IPS-15b (cell line): ENCODE measurements at regions not wholly inside any gene's neighbourhood (a gene's known extent, or its start where the extent isn't known, plus 50 kb on each side); places are given as distances from the start of the nearest gene placed in this dataset.

Source experiments
- H3K27me3 ChIP-seq: one replicate; pipeline ENCODE4 v1.6.1; 2013; ENCODE audit warnings: low read length; ENCODE audit not compliant: control insufficient read depth, insufficient read depth
- H3K36me3 ChIP-seq: one replicate; pipeline ENCODE4 v1.6.1; 2013; ENCODE audit warnings: low read length; ENCODE audit not compliant: control insufficient read depth, insufficient read depth
- H3K4me1 ChIP-seq: one replicate; pipeline ENCODE4 v1.6.1; 2013; ENCODE audit warnings: mild to moderate bottlenecking, low read length; ENCODE audit not compliant: control insufficient read depth, insufficient read depth
- H3K4me3 ChIP-seq: one replicate; pipeline ENCODE4 v1.5.1; 2013; ENCODE audit warnings: low read depth, low read length
- H3K9ac ChIP-seq: one replicate; pipeline ENCODE4 v1.6.1; 2013; ENCODE audit warnings: low read depth, mild to moderate bottlenecking, low read length
- H3K9me3 ChIP-seq: one replicate; pipeline ENCODE4 v1.6.1; 2013; ENCODE audit warnings: mild to moderate bottlenecking, low read length; ENCODE audit not compliant: control insufficient read depth, insufficient read depth

DNA sequence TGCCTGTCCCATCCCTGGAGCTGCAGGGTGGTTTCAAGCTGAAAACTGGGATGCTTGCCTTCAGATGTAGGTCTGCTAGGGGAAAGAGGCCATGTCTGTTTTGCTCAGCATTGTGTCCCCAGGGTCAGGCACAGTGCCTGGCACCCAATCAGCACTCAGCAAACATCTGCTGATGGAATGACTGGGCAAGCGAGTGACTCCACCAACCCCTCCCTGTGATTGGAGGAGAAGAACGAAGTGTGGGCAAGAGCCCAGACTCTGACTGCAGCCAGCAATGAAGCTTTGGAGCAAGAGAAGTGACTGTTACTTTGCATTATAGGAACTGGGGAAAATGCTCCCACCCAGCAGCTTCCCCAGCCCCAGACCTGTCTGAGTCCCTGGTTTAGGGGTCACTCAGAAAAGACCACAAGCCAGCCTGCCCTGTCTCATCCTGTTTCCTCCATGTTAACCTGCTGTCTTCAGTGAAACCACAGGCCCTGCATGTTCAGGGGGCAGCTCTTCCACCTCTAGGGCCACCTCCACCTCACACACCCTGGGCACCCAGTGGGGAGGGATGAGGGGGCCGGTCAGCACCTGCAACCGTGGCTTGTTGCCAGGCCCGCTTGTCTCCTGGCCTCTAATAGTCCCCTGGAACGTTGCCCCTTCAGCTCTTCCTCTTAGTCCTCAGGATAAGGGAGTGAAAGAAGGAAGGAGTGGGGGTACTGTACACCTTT, 147.4 kb downstream of the TRIM29 start:
- Histone ChIP-seq H3K4me3 (no peak overlapping the region), H3K36me3 (no peaks in the 10 kb centered on the region), H3K4me1 (no peaks in the 10 kb centered on the region), H3K27me3 (peaks cover 3% of the 10 kb centered on the region), H3K9ac (no peak overlapping the region), H3K9me3 (no peaks in the 10 kb centered on the region)

DNA sequence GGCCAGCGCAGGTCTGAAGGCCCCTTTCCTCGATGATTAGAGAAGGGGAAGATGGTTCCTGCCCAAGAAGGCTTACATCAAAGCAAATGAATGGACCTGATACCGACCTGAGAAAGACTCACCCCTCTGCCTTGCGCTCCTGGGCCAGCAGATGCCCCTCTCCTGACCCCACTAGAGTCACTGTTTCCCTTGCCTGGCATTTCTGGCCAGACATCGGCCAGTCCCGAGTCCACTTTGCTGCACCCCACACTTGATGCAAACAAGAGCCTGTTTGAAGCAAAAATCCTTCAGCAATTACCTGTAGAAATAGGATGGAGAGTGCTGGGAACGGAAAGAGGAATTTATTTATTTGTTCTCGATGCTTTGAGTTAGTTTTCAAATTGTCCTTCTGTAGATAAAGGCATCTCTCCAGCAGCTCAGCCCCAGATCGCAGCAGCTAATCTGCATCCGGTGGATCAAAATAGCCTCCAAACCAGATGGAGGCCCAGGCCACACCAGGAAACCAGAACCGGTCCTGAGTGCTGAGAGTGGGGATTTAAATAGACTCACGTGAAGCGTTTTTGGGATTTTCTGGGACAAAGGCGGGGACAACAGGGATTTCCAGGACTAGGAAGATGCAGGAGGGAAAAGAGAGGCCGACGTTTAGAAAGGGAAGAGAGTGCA, 148.6 kb downstream of the TRIM29 start:
- H3K36me3 ChIP-seq, result no peaks in the 10 kb centered on the region
- peaks cover 3% of the 10 kb centered on the region for H3K27me3 ChIP-seq
- H3K4me3 ChIP-seq, result no peak overlapping the region
- H3K9ac ChIP-seq, result no peak overlapping the region
- H3K4me1 ChIP-seq, result no peaks in the 10 kb centered on the region
- H3K9me3 ChIP-seq, result no peaks in the 10 kb centered on the region

DNA sequence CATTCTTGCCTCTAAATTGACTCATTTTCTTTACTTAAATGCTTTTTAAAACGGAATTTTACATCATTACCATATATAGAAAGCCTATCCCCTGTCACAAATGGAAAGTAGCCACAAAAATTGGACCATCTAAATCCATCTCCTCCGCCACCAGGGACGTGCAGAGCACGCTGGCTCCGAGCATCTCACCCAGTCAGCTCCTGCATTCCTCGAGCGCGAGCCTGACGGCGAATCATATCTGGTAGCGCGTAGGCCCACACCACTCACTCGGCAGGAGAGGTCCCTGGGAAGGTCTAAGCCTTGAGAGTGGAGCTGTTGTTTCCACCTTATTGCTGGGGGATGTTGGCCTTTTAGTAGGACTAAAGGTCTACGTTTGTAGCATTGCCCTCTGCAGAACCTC, 152.4 kb downstream of the TRIM29 start:
- H3K4me3 ChIP-seq, result no peak overlapping the region
- H3K27me3 ChIP-seq, result peaks cover 5% of the 10 kb centered on the region
- no peaks in the 10 kb centered on the region for H3K4me1 ChIP-seq
- H3K9me3 ChIP-seq, result no peaks in the 10 kb centered on the region
- no peak overlapping the region for H3K9ac ChIP-seq
- no peaks in the 10 kb centered on the region for H3K36me3 ChIP-seq

GRCh38 chr11:119983816-119984215, 154.1 kb downstream of the TRIM29 start:
- Histone ChIP-seq H3K9me3 (no peaks in the 10 kb centered on the region), H3K36me3 (no peaks in the 10 kb centered on the region), H3K4me1 (no peaks in the 10 kb centered on the region), H3K9ac (no peak overlapping the region), H3K27me3 (peaks cover 5% of the 10 kb centered on the region), H3K4me3 (no peak overlapping the region)

DNA sequence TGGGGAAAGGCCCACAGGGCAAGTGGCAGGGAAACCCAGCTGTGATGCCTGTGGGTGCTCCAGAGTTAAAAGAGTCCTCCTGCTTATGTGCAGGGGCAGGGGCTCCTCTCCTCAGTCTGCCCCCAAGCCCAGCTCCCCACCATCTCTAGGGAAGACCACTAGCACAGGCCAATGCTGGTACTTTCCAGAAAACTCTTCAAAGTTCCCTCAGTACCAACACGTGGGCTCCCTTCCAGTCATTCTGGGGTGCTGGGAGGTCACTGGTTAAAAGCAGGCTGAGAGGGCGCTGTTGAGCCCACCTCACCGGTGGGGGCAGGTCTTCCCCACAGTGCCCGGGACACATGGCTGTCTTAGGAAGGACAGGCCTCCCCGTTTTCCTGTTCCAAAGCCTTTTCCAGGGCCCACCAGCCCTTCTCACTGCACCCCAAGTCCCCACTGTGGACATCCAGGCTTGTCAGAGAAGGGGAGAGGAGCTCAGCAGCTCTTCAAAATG, 154.6 kb downstream of the TRIM29 start:
- Histone ChIP-seq H3K27me3 (peaks cover 5% of the 10 kb centered on the region), H3K9me3 (no peaks in the 10 kb centered on the region), H3K4me3 (no peak overlapping the region), H3K4me1 (no peaks in the 10 kb centered on the region), H3K9ac (no peak overlapping the region), H3K36me3 (no peaks in the 10 kb centered on the region)

DNA sequence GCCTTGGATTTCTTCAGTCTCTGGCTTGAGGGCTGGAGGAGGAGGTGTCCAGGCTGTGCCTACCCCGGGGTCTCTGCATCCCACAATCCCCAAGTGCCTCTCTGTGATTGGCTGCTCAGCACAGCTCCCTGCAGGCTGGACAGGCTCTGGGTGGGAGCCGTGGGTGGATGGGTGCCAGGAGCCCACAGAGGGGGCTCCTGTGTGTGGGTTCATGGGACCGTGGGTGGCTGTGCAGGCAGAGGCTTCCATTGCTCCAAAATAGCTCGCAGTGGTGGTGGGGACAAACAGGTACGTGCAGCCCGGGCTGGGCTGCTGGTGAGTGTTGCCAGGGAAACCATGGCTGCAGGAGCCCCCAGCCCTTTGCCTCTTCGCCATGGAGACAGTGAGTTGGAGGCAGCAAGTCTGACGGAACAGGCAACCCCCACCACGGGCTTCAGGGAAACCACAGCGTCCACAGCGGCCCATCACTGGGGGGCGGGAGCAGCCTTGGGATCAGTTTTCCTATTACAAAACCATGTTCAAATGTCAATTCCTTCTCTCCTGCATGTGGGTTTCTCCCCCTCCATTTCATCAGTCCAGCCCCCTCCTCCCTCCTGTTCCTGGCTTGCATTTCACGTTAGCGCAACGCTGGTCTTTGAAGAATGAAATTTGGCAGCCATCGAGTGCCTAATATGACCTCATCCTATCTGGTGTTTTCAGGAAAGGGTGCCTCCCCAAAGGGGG, 155.2 kb downstream of the TRIM29 start:
- Histone ChIP-seq H3K4me1 (no peaks in the 10 kb centered on the region), H3K4me3 (no peak overlapping the region), H3K9ac (no peak overlapping the region), H3K9me3 (no peaks in the 10 kb centered on the region), H3K27me3 (peaks cover 4% of the 10 kb centered on the region), H3K36me3 (no peaks in the 10 kb centered on the region)

GRCh38 chr11:119980431-119980830, 157.5 kb downstream of the TRIM29 start:
- Histone ChIP-seq H3K36me3 (no peaks in the 10 kb centered on the region), H3K9me3 (no peaks in the 10 kb centered on the region), H3K4me1 (no peaks in the 10 kb centered on the region), H3K4me3 (no peak overlapping the region), H3K27me3 (peaks cover 5% of the 10 kb centered on the region), H3K9ac (no peak overlapping the region)

- no peak overlapping the region for H3K9ac ChIP-seq
- H3K4me1 ChIP-seq, result no peaks in the 10 kb centered on the region
- H3K9me3 ChIP-seq, result no peaks in the 10 kb centered on the region
- H3K36me3 ChIP-seq, result no peaks in the 10 kb centered on the region
- no peak overlapping the region for H3K4me3 ChIP-seq
- peaks cover 9% of the 10 kb centered on the region for H3K27me3 ChIP-seq
Observed at GRCh38 chr11:119979701-119980100, 158.2 kb downstream of the TRIM29 start.

DNA sequence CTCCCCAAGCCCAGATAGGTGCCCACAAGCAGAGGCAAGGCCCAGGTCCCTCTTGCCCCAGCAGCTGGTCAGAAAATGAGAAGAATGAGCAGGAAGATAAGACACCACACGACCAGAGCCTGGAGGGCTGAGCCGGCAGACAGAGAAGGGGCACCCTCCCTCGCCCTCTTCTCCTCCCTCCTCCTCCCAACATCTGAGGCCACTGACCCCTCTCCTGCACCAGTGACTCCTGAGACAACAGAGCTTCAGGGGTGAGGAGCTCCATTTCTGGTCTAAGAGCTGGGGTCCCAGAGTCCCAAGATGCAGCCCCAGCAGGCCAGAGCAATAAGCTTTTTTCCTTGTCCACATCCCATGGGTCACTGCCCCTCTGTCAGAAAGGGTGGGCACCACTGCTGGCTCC, 159.2 kb downstream of the TRIM29 start:
- H3K27me3 ChIP-seq, result peaks cover 11% of the 10 kb centered on the region

DNA sequence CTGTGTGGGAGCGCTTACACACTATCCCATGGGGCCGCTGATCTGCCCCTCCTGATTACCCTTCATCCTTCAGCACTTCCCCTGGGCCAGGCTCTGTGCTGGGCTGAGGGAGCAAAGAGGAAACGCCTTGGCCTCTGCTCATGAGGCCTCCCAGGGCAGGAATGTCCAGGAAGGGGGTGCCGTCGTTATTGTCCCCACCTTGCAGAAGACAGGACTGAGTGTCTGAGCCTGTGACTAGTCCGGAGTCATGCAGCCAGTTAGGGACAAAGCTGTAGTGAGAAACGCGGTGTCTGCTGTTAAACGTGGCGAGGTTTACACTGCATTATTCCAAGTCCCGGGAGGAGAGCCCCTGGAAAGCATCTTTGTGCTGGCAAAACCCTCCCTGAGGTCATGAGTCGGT, 160.0 kb downstream of the TRIM29 start:
- Histone ChIP-seq H3K9me3 (no peaks in the 10 kb centered on the region), H3K9ac (no peak overlapping the region), H3K4me3 (no peak overlapping the region), H3K27me3 (peaks cover 9% of the 10 kb centered on the region), H3K36me3 (no peaks in the 10 kb centered on the region), H3K4me1 (no peaks in the 10 kb centered on the region)

More for the DNA sequence above, 159.2 kb downstream of the TRIM29 start:
- Histone ChIP-seq H3K9ac (no peak overlapping the region), H3K9me3 (no peaks in the 10 kb centered on the region), H3K4me3 (no peak overlapping the region), H3K4me1 (no peaks in the 10 kb centered on the region), H3K36me3 (no peaks in the 10 kb centered on the region)

DNA sequence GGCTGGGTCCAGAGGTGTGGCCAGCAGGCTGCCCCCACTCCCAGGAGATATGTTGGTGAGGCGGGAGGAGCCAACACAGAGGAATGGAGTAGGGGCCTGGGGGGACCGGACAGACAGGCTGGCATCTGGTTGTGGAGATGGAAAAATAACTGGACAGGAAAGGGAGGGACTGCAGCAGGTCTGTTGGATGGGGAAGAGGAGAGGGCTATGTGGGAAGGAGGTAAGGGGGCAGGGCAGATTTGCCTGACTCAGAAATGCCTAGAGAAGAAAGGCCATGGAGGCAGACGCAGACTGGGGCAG, 160.4 kb downstream of the TRIM29 start:
- no peaks in the 10 kb centered on the region for H3K9me3 ChIP-seq
- no peaks in the 10 kb centered on the region for H3K36me3 ChIP-seq
- peaks cover 9% of the 10 kb centered on the region for H3K27me3 ChIP-seq
- H3K4me1 ChIP-seq, result no peaks in the 10 kb centered on the region
- H3K4me3 ChIP-seq, result no peak overlapping the region
- H3K9ac ChIP-seq, result no peak overlapping the region
